ENCODE measurements at regions not wholly inside any gene's neighbourhood (a gene's known extent, or its start where the extent isn't known, plus 50 kb on each side); places are given as distances from the start of the nearest gene placed in this dataset.

DNA sequence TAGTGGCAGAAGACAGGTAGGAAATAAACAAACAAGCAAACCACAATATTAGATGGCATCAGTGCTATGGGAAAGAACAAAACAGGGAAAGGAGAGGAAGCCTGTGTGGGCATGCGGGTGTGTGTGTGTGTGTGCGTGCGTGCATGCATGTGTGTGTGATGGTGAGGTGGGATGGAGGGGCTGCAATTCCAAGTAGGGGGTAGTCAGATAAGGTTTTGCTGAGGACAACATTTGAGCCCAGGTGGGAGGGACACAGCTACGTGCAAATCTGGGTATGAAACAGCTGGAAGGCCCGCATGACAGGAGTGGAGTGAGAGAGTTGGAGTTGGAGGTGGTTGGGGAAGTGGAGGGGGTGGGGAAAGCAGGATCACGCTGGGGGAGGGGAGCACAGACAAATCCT, 121.0 kb upstream of the PARD3 start:
- TF ChIP-seq GATA3 (IDR thresholded peaks at IDR 0.05; ENCODE audit: low read depth, low read length): no peak
- no peak for TF ChIP-seq GATA2 (IDR thresholded peaks at IDR 0.05; ENCODE audit: low read depth, low read length)

Measured in SH-SY5Y (cell line).